ENCODE measurements at regions not wholly inside any gene's neighbourhood (a gene's known extent, or its start where the extent isn't known, plus 50 kb on each side); places are given as distances from the start of the nearest gene placed in this dataset.

DNA sequence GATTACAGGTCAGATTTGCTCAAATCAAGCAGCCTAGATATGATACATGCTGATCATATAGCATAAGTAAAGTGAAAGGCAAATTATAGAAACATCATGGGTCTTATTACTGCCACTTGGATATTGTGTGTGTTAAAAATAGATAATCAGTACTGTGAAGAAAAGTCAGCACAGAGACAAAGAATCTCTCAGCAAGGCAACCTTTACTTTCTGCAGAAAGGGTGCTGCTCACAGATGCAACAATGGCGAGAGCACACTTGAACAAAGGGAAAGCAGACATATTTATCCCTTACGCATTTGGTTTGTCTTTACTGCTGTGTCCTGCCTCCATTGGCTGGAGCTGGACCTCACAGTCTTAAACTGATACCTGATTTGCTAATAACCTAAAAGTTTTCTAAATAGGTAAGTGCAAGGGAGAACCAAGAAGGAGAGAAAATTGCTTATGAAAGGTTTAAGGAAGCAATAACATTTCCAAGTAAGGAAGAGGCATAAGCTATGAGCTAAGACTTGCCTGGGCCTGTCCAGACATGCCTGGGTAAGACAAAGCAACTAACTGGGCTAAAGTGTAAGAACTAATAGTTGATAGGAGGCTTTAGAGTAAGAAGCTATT is 1310.8 kb upstream of the LRRTM3 start:
- no peaks in the 10 kb centered on the region for H3K27me3 ChIP-seq (ENCODE audit: control insufficient read depth, insufficient read depth, low read length, poor library complexity, severe bottlenecking)
- Mint-ChIP-seq H3K4me3 (no peak overlapping the region), H3K36me3 (ENCODE audit: low read depth) (peaks cover 35% of the 10 kb centered on the region), H3K27me3 (ENCODE audit: insufficient read depth) (no peaks in the 10 kb centered on the region), H3K27ac (no peak overlapping the region), H3K9me3 (peaks cover 25% of the 10 kb centered on the region), H3K4me1 (no peaks in the 10 kb centered on the region)
- 99 to 100% methylated on average over 1 to 2 of the region's 2 CpGs for WGBS, 2 experiments (ENCODE audit: insufficient coverage in 1 of 2, insufficient read length in 1 of 2)
- H3K4me1 ChIP-seq (ENCODE audit: control insufficient read depth, insufficient read depth, low read length), result no peaks in the 10 kb centered on the region
- no peaks in the 10 kb centered on the region for H3K36me3 ChIP-seq (ENCODE audit: control insufficient read depth, insufficient read depth, low read length)
- no peak overlapping the region for H3K27ac ChIP-seq (ENCODE audit: low read depth, low read length)
- H3K9ac ChIP-seq (ENCODE audit: extremely low read depth, low read length, poor library complexity, severe bottlenecking), result no peak overlapping the region
- TF ChIP-seq, protein P1, sequence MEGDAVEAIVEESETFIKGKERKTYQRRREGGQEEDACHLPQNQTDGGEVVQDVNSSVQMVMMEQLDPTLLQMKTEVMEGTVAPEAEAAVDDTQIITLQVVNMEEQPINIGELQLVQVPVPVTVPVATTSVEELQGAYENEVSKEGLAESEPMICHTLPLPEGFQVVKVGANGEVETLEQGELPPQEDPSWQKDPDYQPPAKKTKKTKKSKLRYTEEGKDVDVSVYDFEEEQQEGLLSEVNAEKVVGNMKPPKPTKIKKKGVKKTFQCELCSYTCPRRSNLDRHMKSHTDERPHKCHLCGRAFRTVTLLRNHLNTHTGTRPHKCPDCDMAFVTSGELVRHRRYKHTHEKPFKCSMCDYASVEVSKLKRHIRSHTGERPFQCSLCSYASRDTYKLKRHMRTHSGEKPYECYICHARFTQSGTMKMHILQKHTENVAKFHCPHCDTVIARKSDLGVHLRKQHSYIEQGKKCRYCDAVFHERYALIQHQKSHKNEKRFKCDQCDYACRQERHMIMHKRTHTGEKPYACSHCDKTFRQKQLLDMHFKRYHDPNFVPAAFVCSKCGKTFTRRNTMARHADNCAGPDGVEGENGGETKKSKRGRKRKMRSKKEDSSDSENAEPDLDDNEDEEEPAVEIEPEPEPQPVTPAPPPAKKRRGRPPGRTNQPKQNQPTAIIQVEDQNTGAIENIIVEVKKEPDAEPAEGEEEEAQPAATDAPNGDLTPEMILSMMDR (conservative IDR thresholded peaks at IDR 0.05), result no peak
- no peak for DNase-seq
- no peak overlapping the region for H3K4me3 ChIP-seq (ENCODE audit: low read length)
- peaks cover 28% of the 10 kb centered on the region for H3K9me3 ChIP-seq (ENCODE audit: control insufficient read depth, low read length)

DNA sequence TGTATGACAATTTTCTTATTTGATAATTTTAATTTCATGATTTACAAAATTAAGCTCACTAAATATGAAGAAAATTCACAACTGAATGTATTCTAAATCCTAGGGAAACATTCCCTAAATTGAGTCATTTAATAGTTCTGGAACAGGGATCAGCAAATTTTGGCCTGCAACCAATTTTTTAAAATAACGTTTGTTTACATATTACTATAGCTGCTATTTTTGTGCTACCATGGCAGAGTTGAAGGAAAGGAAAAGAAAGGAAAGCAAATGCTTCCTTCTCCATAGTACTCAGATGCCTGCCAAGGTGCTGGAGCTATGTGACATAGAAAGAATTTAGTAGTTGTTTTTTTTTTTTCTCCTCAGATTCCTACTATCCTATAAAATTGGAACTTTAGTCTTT is 1307.7 kb upstream of the LRRTM3 start:
- 83 to 95% methylated on average over 1 of the region's 1 CpG for WGBS, 2 experiments (ENCODE audit: insufficient coverage in 1 of 2, insufficient read length in 1 of 2)
- Histone ChIP-seq H3K9ac (ENCODE audit: extremely low read depth, low read length, poor library complexity, severe bottlenecking) (no peak overlapping the region), H3K27ac (ENCODE audit: low read depth, low read length) (no peak overlapping the region), H3K27me3 (ENCODE audit: control insufficient read depth, insufficient read depth, low read length, poor library complexity, severe bottlenecking) (no peaks in the 10 kb centered on the region), H3K4me3 (ENCODE audit: low read length) (no peak overlapping the region), H3K4me1 (ENCODE audit: control insufficient read depth, insufficient read depth, low read length) (no peaks in the 10 kb centered on the region), H3K9me3 (ENCODE audit: control insufficient read depth, low read length) (peaks cover 28% of the 10 kb centered on the region), H3K36me3 (ENCODE audit: control insufficient read depth, insufficient read depth, low read length) (no peaks in the 10 kb centered on the region)
- Mint-ChIP-seq H3K9me3 (peaks cover 25% of the 10 kb centered on the region), H3K4me1 (peaks cover 4% of the 10 kb centered on the region), H3K36me3 (ENCODE audit: low read depth) (peaks cover 35% of the 10 kb centered on the region), H3K4me3 (no peak overlapping the region), H3K27me3 (ENCODE audit: insufficient read depth) (no peaks in the 10 kb centered on the region), H3K27ac (no peak overlapping the region)
- DNase-seq, result no peak
- TF ChIP-seq, protein P1 (conservative IDR thresholded peaks at IDR 0.05), result no peak

DNA sequence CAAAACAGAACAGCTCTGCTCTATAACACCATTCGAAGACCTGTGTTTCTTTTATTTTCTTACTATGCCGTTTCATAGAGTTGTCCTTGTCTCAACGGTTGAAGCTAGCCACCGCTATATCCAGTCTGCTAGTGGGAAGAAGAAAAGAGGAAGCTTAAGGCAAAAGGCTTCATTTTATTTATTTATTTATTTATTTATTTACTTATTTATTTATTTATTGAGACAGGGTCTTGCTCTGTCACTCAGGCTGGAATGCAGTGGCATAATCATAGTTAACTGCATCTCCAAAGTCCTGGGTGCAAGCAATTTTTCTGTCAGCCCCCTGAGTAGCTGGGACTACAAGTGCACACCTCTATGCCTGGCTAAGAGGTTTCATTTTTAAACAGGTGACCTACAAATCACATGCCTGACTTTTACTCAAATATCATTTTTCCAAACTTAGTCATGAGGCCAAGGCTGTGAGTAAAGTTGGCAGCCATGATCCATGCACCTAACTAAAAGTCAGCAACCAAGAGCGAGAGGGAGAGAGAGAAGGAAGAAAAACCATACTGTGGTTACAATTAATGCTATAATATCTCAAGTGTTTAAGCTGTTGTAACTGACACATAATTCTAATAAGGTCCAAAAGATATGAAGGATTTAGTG is 1305.3 kb upstream of the LRRTM3 start:
- H3K9ac ChIP-seq (ENCODE audit: extremely low read depth, low read length, poor library complexity, severe bottlenecking), result no peak overlapping the region
- Mint-ChIP-seq H3K27ac (no peak overlapping the region), H3K4me3 (no peak overlapping the region), H3K36me3 (ENCODE audit: low read depth) (peaks cover 20% of the 10 kb centered on the region), H3K9me3 (peaks cover 11% of the 10 kb centered on the region), H3K4me1 (peaks cover 7% of the 10 kb centered on the region), H3K27me3 (ENCODE audit: insufficient read depth) (no peaks in the 10 kb centered on the region)
- WGBS, 2 experiments (ENCODE audit: insufficient coverage in 1 of 2, insufficient read length in 1 of 2), result 91 to 100% methylated on average over 1 to 4 of the region's 5 CpGs
- H3K4me1 ChIP-seq (ENCODE audit: control insufficient read depth, insufficient read depth, low read length), result no peaks in the 10 kb centered on the region
- H3K27ac ChIP-seq (ENCODE audit: low read depth, low read length), result no peak overlapping the region
- peaks cover 10% of the 10 kb centered on the region for H3K9me3 ChIP-seq (ENCODE audit: control insufficient read depth, low read length)
- DNase-seq, result no peak
- H3K4me3 ChIP-seq (ENCODE audit: low read length), result no peak overlapping the region
- TF ChIP-seq, protein P1 (conservative IDR thresholded peaks at IDR 0.05), result no peak
- no peaks in the 10 kb centered on the region for H3K36me3 ChIP-seq (ENCODE audit: control insufficient read depth, insufficient read depth, low read length)
- no peaks in the 10 kb centered on the region for H3K27me3 ChIP-seq (ENCODE audit: control insufficient read depth, insufficient read depth, low read length, poor library complexity, severe bottlenecking)
